Activated naive CD8-positive, alpha-beta T cell (primary cell): ENCODE measurements at regions not wholly inside any gene's neighbourhood (a gene's known extent, or its start where the extent isn't known, plus 50 kb on each side); places are given as distances from the start of the nearest gene placed in this dataset.
"Not testable (repeated sequence)": the region's sequence is repeated elsewhere in the genome, so short reads cannot be mapped to it uniquely, and the experiment has no call there.

ENCODE experiments used
- H3K27ac Mint-ChIP-seq: one replicate; pipeline ENCODE4 v1.8.0; 2021; ENCODE audit warnings: mixed read lengths
- H3K27me3 Mint-ChIP-seq: one replicate; pipeline ENCODE4 v1.8.0; 2021; ENCODE audit warnings: mixed read lengths
- H3K36me3 Mint-ChIP-seq: one replicate; pipeline ENCODE4 v1.8.0; 2021; ENCODE audit warnings: mixed read lengths
- H3K4me1 Mint-ChIP-seq: one replicate; pipeline ENCODE4 v1.8.0; 2021; ENCODE audit warnings: low read depth, mixed read lengths
- H3K4me3 Mint-ChIP-seq: one replicate; pipeline ENCODE4 v1.8.0; 2021; ENCODE audit warnings: mild to moderate bottlenecking, mixed read lengths
- H3K9me3 Mint-ChIP-seq: one replicate; pipeline ENCODE4 v1.8.0; 2021; ENCODE audit warnings: low read depth, mixed read lengths

- Mint-ChIP-seq H3K27me3 (no peaks in the 10 kb centered on the region), H3K36me3 (peaks cover 2% of the 10 kb centered on the region), H3K27ac (no peak overlapping the region)
Observed at GRCh38 chr6:6820641-6821238, 232.2 kb downstream of the LY86 start.

GRCh38 chr6:6821639-6822261, 233.2 kb downstream of the LY86 start:
- H3K9me3 Mint-ChIP-seq = no peaks in the 10 kb centered on the region
- H3K36me3 Mint-ChIP-seq = peaks cover 2% of the 10 kb centered on the region
- H3K27me3 Mint-ChIP-seq = no peaks in the 10 kb centered on the region
- H3K27ac Mint-ChIP-seq = no peak overlapping the region
- no peak overlapping the region for H3K4me3 Mint-ChIP-seq
- no peaks in the 10 kb centered on the region for H3K4me1 Mint-ChIP-seq

More at GRCh38 chr6:6820641-6821238, 232.2 kb downstream of the LY86 start:
- H3K4me3 Mint-ChIP-seq = no peak overlapping the region
- H3K4me1 Mint-ChIP-seq = no peaks in the 10 kb centered on the region
- no peaks in the 10 kb centered on the region for H3K9me3 Mint-ChIP-seq

GRCh38 chr6:6823030-6823429, 234.5 kb downstream of the LY86 start:
- Mint-ChIP-seq H3K36me3 (peaks cover 2% of the 10 kb centered on the region), H3K4me1 (no peaks in the 10 kb centered on the region), H3K27me3 (no peaks in the 10 kb centered on the region), H3K9me3 (no peaks in the 10 kb centered on the region), H3K4me3 (no peak overlapping the region), H3K27ac (no peak overlapping the region)

DNA sequence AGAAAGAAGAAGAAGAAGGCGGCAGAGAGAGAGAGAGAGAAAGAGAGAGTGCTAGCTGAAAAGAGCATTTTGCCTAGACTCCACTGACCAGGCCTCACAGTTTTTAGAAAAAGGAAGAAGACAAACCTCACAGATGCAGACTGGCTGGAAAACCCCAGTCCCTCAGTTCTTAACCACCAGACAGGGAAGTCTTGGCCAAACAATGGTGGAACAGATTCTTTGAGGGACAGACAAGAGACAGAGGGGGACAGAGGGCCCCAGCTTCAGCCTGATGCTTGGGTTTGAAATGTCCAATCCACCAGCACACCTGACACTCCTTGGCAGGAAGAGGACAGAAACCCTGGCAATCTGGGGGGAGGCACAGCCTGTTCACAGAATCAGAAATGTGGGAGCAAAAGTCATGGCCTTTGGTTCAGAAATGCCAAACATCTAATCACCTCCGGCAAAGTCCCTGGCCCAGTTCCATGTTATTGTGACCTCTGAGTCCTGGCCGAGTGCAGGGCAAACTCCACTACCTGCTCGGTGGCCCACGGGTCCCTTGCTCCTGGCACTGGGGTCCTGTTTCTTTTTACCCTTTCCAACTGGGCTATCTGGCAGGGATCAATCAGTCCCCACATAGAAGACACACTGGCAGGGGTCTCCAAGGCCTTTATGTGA, 235.2 kb downstream of the LY86 start:
- Mint-ChIP-seq H3K4me1 (no peaks in the 10 kb centered on the region), H3K36me3 (peaks cover 2% of the 10 kb centered on the region)

DNA sequence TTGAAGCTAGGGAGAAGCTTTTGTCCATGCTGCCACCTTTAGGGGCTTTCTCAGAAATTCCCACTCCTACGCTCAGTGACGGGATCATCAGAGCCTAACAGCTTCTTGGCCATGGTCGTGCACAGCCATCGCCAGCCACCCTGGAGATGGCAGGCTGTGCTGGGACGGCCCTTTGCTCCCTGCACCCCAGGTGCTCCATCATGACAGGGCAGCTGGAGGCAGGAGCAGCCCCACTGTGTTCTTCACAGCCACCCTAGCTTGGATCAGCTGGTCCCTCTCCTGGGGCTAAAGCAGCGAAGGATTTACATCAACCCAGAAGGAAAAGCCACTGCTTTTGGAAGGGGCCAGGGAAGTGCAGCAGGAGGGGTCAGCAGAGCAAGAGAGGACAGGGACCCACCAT, 235.9 kb downstream of the LY86 start:
- no peaks in the 10 kb centered on the region for H3K9me3 Mint-ChIP-seq
- H3K27me3 Mint-ChIP-seq = no peaks in the 10 kb centered on the region
- peaks cover 2% of the 10 kb centered on the region for H3K36me3 Mint-ChIP-seq
- H3K4me3 Mint-ChIP-seq = no peak overlapping the region
- no peaks in the 10 kb centered on the region for H3K4me1 Mint-ChIP-seq
- no peak overlapping the region for H3K27ac Mint-ChIP-seq

More for the DNA sequence above, 235.2 kb downstream of the LY86 start:
- Mint-ChIP-seq H3K4me3 (no peak overlapping the region), H3K27ac (no peak overlapping the region), H3K9me3 (no peaks in the 10 kb centered on the region), H3K27me3 (no peaks in the 10 kb centered on the region)

DNA sequence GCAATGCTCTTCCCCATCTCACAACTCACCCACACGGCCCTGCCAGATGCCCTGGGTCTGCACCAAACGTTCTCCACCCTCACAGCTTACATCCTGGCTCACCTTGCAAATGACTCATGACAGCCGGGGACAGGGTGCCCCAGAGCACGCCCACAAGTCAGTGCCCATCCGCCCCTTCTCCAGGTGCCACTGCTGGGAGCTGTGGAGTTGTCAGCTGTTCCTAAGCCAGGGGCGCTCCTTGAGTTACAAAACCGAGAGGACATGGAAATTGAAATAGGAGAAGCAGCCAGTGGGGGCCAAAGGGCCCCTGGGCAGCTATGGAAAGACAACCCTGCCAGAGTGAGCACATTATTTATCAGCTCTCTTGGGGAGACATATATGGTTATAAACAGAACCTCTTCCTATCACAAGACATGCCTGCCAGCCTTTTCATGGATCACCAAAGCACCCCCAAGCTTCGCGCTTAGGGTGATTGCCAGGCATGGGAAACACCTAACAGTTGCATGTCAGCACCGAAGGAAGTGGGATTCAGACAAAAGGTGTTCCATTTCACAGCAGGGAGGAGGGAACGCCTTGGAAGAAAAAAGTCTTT, 236.8 kb downstream of the LY86 start:
- no peaks in the 10 kb centered on the region for H3K9me3 Mint-ChIP-seq
- no peak overlapping the region for H3K4me3 Mint-ChIP-seq
- no peaks in the 10 kb centered on the region for H3K4me1 Mint-ChIP-seq
- no peaks in the 10 kb centered on the region for H3K27me3 Mint-ChIP-seq
- H3K36me3 Mint-ChIP-seq = peaks cover 2% of the 10 kb centered on the region
- no peak overlapping the region for H3K27ac Mint-ChIP-seq

- Mint-ChIP-seq H3K9me3 (no peaks in the 10 kb centered on the region), H3K36me3 (no peaks in the 10 kb centered on the region), H3K27ac (no peak overlapping the region)
Observed at GRCh38 chr6:6826095-6826901, 237.8 kb downstream of the LY86 start.

DNA sequence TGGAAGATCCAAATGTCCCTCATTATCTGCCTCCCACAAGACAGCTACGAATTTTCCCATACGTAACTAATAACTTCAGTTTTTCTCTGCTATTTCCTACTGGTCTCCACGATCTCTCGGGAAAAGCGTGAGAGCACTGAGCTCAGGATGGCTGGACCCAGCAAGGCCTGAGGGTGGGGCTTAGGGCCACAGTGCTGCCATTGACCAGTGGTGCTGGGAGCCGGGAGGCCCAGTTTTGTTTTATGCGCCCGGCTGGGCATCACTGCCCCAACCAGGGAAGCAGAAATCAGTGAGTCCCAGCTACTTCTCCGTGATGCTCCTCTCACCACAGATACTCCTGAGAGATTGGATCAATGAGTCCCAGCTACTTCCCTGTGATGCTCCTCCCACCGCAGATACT, 238.4 kb downstream of the LY86 start:
- no peaks in the 10 kb centered on the region for H3K9me3 Mint-ChIP-seq
- no peaks in the 10 kb centered on the region for H3K36me3 Mint-ChIP-seq
- no peaks in the 10 kb centered on the region for H3K4me1 Mint-ChIP-seq
- H3K27ac Mint-ChIP-seq = no peak overlapping the region
- no peak overlapping the region for H3K4me3 Mint-ChIP-seq
- no peaks in the 10 kb centered on the region for H3K27me3 Mint-ChIP-seq

More at GRCh38 chr6:6826095-6826901, 237.8 kb downstream of the LY86 start:
- H3K4me1 Mint-ChIP-seq = no peaks in the 10 kb centered on the region
- H3K27me3 Mint-ChIP-seq = no peaks in the 10 kb centered on the region
- H3K4me3 Mint-ChIP-seq = no peak overlapping the region

DNA sequence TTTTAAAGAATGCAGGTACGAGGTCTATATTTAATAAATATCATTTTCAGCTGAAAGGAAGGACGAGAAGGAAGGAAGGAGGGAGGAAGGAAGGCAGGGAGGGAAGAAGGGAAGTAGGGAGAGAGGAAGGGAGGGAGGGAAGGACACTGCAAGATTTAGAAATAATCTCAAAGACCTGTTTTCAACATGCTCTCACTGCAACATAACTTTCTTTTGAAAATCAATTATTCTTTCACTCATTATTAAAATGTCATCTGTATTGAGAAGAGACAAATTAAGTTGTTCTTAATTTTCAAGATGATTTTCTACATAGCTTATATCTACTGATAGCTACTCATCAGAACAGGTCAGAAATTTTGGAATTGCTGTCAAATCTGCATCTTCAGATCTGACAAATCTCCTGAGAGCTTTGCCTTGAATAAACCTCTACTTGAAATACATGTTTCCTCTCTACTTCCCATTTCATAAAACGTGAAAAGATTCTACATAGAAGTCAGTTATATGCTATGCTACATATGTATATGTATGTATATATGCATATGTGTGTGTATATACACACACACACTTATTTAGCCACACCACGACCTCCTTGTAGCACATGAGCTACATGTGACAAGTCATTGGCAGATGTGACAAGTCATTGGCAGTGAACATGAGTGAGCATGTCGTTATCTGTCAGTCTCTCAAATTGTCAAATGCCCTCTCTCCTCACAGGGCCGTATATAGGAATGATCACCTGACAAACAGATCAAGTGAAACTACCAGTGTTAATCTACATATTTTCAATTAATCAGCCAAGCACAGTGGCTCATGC, 241.6 kb downstream of the LY86 start:
- H3K36me3 Mint-ChIP-seq = no peaks in the 10 kb centered on the region
- no peaks in the 10 kb centered on the region for H3K27me3 Mint-ChIP-seq
- H3K4me3 Mint-ChIP-seq = no peak overlapping the region
- H3K4me1 Mint-ChIP-seq = no peaks in the 10 kb centered on the region
- H3K27ac Mint-ChIP-seq = no peak overlapping the region
- H3K9me3 Mint-ChIP-seq = no peaks in the 10 kb centered on the region

DNA sequence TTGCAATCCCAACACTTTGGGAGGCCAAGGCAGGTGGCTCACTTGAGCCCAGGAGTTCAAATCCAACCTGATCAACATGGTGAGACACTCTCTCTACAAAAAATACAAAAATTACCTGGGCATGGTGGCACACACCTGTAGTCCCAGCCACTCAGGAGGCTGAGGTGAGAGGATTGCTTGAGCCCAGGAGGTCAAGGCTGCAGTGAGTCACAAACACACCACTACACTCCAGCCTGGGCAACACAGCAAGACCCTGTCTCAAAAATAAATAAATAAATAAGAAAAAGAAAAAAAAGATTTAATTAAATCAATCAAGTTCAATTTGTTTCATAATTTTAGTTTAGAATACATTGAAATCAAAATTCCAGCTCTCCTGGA, 242.2 kb downstream of the LY86 start:
- not testable (repeated sequence) for H3K27me3 Mint-ChIP-seq, H3K4me1 Mint-ChIP-seq, H3K4me3 Mint-ChIP-seq, H3K36me3 Mint-ChIP-seq, H3K27ac Mint-ChIP-seq, H3K9me3 Mint-ChIP-seq

DNA sequence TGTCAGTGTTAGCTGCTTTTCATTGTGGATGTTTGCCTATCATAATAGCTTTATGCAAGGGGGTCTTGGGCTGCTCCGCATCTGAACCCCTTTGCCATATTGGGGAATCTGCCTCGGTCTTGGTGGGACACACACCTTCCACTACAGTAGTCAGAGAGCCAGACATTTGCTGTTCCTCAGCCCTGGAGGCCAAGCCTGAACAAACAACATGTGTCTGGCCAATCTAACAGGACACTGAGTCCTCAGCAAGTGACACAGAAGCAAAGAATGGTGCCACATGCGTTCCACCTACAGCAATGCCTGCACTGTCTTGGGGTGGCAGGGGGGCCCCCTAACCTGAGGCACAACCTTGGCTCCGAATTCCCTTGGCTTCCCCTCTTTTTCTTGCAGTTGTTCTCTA, 243.9 kb downstream of the LY86 start:
- Mint-ChIP-seq H3K27me3 (no peaks in the 10 kb centered on the region), H3K4me3 (no peak overlapping the region), H3K27ac (no peak overlapping the region), H3K9me3 (no peaks in the 10 kb centered on the region), H3K4me1 (no peaks in the 10 kb centered on the region), H3K36me3 (no peaks in the 10 kb centered on the region)

DNA sequence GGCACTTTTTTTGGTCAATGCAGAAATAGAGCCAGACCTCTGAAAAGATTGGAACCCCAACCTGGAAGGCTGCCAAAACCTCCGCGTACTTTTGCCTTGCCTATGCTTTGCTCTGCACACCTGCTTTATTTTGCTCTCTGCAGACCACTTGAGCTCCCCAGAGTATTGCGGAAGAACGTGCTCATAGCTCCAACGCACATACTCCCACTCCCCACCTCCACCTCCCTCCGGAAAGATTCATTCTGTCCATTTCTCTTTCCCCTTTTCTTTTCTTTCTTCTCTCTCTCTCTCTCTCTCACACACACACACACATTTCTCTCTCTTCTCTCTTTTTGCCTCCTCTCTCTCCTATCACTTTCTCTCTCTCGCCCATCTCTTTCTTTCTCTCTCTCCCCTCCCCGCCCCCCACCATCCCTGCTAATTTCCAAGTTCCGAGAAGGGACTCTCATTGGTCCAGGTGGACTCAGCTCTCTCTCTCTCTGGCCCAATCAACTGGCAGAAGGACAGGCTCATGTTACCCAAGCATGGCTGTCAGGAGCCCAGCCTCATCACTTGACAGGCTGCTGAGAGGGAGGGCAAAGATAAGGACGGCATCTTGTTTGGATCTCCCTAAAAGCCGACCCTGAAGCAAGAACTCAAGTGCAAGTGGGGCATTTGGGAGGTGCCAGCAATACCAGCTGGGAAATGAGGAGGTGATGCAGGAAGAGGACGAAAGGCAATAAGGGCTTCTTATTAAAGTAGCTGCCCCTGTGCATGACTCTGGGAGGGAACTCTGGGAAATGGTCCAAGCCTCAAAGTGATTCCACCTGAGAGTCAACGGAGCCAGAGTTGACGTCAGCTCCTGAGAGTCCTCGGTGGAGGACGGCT, 246.1 kb downstream of the LY86 start:
- no peak overlapping the region for H3K4me3 Mint-ChIP-seq
- H3K9me3 Mint-ChIP-seq = no peaks in the 10 kb centered on the region
- no peaks in the 10 kb centered on the region for H3K36me3 Mint-ChIP-seq
- no peak overlapping the region for H3K27ac Mint-ChIP-seq
- no peaks in the 10 kb centered on the region for H3K27me3 Mint-ChIP-seq
- H3K4me1 Mint-ChIP-seq = no peaks in the 10 kb centered on the region

DNA sequence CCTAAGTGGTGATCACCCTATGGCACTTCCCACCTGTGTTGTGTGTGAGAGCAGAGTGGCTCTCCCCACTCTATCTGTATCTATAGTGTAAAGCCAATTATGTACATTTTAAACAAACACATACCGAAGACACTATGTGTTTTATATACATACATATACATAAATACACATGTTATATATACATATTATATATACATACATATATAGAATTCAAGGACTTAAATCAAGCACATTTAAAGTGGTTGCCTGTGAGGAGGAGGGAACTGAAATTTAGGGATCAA, 246.6 kb downstream of the LY86 start:
- H3K27ac Mint-ChIP-seq = no peak overlapping the region
- H3K9me3 Mint-ChIP-seq = no peaks in the 10 kb centered on the region
- no peaks in the 10 kb centered on the region for H3K4me1 Mint-ChIP-seq
- no peak overlapping the region for H3K4me3 Mint-ChIP-seq
- H3K36me3 Mint-ChIP-seq = no peaks in the 10 kb centered on the region
- no peaks in the 10 kb centered on the region for H3K27me3 Mint-ChIP-seq
